Head of caudate nucleus (tissue), 42 donors: ENCODE measurements at regions not wholly inside any gene's neighbourhood (a gene's known extent, or its start where the extent isn't known, plus 50 kb on each side); places are given as distances from the start of the nearest gene placed in this dataset.

Source experiments
- DNase-seq, 42 donors: peaks; one replicate each; pipeline versions ENCODE4 v3.0.0 to v3.0.0-alpha.2; 2020 to 2021; ENCODE audit warnings: mixed read lengths in 7 of 42
- intact Hi-C: fragments of 100-400 bp; cut with DNase I; formaldehyde crosslinking; loops from one replicate; pipeline ENCODE4 v1.15.0; 2022

DNA sequence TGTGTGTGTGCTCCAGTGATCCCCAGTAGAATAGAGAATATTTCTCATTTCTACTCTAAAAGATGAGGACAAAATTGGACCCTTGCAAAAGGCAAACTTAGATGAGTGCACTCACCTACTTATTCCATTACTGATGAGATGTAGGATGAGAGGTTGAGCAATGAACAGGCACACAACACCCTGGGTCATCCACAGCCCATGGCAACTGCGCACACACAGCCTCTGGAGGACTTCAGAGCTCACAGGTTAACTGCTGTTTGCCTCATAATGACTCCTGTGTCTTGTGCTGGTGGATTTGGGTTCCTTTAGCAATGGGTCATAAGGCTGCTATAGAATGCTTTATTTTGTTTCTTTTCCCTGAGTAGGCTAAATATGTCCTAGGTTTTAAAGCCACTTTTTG is 103.6 kb upstream of the TNFAIP3 start:
- intact Hi-C loops = no loop called here
- DNase-seq = no peak

DNA sequence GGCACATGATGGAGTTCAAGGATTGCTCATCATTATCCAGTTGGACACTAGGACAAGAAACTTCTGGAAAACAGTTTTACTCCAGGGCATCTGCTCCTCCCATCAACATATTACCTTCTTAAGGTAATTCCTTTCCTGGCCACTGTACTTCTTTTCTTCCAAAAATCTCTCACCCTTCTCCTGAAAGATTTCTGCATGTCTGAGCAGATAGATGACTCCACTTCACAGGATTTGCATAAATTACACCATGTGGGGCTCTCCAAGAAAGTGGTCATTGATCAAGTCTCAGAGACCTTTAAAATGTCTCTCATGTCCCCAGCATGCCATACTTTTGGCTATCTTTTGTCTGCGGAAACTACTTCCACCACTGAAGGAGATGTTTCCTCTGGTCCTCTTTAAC is 103.2 kb upstream of the TNFAIP3 start:
- no peak for DNase-seq
- intact Hi-C loops = no loop called here

DNA sequence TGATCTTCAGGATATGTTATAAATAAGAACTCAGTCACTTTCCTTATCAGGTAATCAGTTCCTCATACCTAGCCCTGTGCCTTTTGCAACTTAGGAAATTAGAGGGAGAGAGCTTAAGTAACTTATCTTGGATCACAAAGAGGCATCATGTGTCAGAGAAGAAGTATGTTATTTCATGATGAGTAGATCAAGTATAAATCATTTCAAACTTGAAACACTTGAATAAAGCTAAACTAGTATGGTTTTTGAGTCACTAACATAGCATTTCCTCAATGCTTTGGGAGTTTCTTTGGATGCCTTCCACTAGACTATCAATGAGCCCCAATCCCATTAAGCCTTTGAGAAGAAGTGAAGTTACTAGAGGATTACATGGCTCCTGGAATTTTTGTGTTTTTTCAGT is 102.6 kb upstream of the TNFAIP3 start:
- intact Hi-C loops = no loop called here
- no peak for DNase-seq

DNA sequence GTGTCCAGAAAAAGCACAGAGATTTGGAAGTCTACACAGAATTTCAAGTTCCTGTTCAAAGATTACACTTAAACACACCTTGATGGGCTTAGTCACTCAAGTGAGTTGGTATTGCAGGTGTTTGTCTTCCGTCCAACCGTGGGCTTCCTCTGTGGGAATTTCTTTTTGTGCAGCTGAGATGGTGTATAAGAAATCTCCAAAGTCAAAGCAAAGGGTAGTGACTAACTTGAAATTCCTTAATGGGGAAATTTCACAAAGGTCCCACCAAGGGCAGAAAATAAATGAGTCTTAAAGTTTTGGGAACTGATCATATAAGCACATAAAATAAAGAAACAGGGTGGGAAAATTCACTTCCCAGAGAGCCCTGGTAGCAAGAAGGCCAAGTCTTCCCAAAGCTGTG is 102.0 kb upstream of the TNFAIP3 start:
- no peak for DNase-seq
- intact Hi-C loops = no loop called here

DNA sequence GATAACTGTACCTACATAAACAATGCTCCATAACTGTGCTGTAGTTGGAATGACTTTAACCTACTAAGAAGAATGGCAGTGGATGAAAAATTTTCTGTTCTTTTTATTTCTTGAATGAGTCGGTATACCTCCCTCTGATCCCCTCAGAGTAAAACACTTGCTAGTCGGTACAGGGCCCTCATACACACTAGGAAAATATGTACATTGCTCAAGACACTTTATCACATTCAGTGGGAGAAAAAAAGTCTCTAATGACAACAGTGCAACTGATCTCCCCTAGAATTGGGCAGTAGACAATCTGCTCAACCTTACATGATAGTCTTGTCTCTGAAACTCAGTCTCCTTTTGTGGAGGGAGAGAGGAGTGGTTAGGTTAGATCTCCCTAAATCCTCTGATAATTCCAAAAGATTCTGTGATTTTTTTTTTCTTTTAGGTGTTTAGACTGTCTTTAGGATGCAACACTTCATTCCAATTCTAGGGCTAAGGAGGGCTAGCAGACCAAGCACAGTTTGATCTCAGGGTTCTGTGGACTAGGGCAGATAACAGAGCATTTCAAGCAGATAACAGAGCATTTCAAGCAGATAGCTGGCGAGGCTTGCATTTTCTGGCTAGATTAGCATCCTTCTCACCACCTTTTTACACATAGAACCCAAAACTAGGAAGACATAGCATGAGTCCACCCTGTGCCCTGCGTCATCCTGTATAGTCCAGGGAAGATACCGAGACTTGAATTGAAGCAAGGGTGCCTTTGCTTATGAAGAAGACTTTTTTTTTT is 100.3 kb upstream of the TNFAIP3 start:
- no peak for DNase-seq
- intact Hi-C loops = no loop called here

DNA sequence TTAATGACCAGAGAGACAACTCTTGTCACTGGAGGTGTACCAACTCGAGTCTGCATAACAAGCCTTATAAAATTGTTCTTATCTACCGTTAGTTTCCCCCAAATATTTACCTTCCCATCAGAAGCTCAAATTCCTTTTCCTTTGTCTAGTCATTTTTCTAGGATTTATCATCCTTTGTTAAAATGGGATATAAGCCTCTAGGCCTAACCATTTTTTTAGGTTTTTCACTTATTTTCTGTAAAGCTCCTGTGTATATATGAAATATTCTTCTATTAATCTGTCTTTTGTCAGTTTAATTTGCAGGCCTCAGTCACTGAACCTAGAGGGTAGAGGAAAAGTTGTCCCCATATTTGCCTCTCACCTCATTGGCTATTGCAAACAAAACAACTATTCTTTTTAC is 99.6 kb upstream of the TNFAIP3 start:
- intact Hi-C loops = no loop called here
- no peak for DNase-seq

DNA sequence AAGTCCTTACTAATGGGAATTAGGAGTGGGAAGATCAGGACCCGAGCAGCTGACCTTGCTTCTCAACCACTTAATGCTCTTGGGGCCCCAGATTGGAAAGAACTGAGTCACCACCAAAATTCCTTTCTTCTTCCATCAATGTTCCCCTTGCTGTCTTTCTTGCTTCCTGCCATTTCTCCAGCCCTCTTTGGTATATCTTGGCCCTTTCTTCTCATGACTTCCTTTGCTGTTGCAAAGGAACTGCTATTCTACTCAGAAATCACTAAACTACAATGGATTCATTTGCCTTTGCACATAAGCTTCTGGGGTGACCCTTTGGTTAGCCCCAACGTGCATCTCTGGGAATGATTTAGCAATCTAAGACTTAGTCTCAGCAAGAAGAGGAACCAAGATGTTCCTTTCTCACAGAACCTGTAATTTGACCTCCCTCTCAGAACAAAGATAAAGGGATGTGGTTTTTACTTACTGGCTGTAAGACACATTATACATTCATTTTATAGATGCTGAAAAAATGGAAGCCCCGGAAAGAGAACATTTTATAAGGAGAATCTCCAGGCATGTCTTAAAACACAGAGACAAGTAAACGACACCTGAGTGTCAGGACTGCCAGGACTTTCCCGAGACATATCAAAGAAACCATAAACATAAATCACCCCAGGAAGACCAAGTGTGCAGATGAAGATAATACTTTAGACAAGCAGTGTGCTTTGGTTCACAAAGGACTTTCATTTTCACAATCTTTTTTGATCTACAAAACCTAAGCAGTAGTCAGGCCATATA is 99.0 kb upstream of the TNFAIP3 start:
- intact Hi-C loops = no loop called here
- no peak for DNase-seq

DNA sequence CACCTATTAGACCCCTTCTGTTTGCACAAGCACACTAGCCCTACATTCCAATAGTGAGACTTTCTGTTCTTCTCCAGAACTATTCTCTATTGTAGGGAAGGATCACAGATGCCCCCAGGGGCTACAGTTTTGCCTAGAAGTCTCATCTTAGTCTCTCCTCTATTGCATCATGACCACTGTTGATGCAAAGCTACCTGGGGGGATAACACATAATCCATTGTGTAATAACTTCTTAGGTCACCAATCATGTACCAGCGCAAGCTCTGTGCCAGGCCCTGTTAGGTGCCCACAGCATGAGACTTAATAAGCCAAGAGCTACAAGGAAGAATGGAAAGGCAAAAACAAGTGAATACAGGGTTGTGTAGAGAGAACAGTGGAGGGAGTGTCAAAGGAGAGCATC is 98.1 kb upstream of the TNFAIP3 start:
- DNase-seq = no peak
- intact Hi-C loops = no loop called here

DNA sequence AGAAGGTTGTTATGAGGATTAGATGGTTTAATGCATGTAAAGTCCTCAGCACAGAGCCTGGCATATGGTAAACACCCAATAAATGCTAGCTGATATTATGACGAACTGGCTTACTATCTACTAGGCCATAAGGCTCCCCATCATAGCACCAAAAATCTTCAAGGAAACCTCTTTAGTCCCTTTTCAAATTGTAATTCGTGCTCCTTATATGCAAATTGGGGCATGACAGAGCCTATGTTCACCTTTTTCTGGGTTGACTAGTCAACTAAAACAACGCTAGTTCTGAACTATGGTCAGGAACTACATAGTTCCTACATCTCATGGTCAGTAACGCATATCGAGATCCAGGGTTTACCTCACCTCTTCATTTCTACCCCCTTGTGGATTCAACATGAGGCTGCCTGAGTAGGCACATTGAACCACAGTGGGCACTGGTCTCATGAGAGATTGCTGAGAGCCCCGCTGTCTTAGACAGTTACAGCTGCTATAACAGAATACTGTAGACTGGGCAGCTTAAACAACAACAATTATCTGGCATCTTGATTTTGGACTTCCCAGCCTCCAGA is 97.2 kb upstream of the TNFAIP3 start:
- DNase-seq = no peak
- intact Hi-C loops = no loop called here

DNA sequence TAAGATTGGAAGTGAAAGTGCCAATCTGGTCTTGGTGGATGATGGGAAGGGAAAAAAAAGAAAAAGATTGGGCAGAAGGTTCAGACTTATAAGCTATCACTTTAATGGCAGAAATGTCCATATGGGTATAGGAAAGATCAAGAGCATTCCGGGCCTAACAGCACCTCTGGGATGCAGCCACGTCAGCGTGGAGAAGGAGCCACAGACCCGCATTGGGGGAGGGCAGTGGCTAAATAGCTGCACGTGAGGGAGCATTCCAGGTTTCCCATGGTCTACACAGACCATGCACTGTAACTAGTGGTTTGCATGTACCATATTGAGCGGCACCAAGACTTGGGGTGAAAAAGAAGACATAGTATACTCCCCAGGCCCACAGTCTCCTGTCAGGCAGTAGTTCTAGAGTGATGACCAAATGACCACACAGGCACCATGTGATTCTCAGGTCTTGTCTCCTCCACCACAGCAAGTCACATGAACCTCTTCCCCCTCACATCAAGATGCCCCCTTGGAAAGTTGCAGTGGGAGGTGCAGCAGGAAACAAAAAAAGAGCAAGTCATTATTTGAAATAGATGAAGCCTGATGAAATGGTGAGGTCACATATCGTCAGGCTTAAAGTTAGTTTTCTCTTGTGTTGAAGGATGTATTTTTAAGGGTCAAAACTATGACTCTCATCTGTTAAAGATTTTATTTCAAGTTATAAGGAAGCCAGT is 94.4 kb upstream of the TNFAIP3 start:
- peak in 1 of 42 donors; percentile 22 for DNase-seq
- intact Hi-C loops = no loop called here

DNA sequence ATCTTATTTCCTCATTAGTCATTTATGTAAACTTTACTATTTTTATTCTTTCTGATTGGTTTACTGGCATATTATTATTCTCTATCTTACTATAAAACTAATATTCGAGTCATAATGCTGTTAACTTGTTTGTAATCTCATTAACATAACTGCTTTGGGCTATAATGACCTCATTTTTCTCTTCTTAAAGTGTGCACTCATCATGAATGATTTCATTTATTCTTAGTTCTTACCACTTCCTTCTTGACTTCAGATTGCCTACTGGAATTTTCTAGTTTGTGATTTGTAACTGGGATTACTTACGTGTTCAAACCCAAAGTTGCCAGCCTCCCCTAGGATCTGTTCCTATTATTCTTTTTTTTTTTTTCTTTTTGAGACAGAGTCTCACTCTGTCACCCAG is 91.8 kb upstream of the TNFAIP3 start:
- DNase-seq = no peak
- intact Hi-C loops = no loop called here

DNA sequence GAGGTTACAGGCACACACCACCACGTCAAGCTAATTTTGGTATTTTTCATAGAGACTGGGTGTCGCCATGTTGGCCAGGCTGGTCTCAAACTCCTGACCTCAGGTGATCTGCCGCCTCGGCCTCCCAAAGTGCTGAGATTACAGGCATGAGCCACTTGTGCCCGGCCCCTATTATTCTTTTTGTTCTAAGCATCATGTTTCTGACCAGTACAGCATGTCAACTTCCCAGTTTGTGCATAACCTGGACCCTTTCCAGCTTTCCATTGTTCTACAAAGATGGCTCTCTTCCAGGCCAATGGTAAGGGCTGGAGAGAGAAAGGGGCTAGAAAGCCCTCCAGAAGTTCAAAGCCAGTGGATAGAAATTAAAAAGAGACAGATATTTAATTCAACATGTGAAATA is 91.3 kb upstream of the TNFAIP3 start:
- DNase-seq = peak in 1 of 42 donors; percentile 6
- intact Hi-C loops = no loop called here

DNA sequence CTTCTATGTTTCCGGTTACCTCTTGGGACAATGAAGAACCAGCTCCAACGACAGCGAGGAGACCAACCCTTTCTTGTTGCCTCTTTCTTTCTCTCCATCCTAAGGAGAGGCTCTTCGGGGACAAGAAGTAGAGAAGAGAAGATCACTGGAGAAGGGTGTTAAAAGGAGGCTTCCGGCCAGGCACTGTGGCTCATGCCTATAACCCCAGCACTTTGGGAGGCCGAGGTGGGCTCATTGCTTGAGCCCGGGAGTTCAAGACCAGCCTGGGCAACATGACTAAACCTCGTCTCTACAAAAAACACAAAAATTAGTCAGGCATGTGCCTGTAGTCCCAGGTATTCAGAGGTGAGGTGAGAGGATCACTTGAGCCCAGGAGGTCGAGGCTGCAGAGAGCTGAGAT is 90.8 kb upstream of the TNFAIP3 start:
- intact Hi-C loops = no loop called here
- no peak for DNase-seq

DNA sequence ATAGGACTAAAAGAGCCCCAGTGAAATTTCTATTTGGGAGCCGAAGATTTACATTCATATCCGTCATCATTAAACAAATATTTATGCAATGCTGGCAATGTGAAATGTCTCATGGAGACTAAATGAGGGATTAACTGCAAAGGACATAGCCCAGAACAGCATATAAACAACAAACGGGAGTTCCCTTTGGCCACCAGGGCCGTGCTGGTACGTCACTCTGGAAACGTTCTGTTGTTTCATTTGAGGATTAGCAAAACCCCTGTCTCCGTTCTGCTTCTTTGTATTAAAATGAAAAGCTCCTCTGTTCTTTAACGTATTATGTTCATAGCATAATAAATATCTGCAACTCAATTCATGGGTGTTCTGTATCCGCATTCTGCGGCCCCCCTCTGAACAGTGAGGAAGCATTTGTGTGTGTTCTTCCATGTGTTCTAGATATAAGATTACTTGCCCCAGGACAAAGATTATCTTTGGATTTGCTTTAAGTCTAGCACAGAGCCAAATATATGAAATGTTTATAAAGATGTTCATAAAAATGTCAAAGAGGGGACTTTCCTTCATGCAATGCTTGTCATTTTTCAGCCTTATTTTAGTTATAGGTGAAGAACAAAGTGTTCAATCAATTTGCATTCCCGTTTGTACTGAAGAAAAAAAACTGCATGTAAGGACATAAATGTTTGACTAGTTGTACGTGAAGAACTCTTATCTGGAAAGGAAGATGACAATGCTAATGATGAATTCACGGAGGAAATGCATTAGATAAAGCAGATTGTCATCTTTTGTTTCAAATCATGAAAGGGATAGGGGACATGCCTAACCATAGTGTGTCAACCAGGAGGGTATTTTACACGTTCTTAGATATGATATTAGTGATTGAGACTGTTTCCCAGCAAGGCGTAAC is 90.0 kb upstream of the TNFAIP3 start:
- peak in 1 of 42 donors; percentile 10 for DNase-seq

DNA sequence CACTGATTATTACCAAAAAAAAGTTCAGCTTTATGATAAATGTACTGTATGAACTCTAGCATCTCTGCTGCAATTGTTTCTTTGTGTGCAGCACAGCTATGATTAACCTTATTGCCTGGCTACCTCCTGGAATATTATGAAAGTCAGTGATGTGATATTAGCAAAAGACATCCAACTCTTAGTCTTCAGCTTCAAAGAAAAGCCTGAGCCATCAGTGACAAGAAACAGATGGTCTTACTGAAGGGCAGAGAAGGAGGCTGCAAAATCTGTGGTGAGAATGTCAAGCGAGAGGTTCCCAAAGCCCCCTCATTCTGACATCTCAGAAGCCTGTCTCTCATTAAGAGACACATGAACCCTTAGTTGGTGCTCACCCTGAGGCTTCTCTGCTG is 89.4 kb upstream of the TNFAIP3 start:
- intact Hi-C loops = no loop called here
- DNase-seq = no peak

More for the DNA sequence above, 90.0 kb upstream of the TNFAIP3 start:
- intact Hi-C loops = no loop called here

DNA sequence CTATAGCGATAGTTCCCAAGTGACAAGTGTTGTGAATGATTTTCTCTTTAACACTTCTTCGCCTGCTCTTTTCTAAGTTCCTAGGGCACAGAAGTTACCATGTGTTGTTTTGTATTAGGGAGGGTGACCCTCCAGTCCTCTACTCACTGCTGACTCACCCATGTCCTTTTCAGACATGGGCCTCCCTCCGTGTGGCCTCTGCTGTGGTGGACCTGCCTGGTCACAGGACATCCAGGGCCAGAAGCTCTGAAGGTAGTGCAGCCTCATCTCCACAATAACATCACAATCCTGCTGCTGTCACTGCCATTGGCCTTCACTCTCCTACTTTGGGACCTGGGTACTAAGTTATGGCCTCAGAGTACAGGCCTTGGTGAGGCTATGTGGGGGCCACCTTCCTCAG is 87.1 kb upstream of the TNFAIP3 start:
- intact Hi-C loops = no loop called here
- DNase-seq = no peak

DNA sequence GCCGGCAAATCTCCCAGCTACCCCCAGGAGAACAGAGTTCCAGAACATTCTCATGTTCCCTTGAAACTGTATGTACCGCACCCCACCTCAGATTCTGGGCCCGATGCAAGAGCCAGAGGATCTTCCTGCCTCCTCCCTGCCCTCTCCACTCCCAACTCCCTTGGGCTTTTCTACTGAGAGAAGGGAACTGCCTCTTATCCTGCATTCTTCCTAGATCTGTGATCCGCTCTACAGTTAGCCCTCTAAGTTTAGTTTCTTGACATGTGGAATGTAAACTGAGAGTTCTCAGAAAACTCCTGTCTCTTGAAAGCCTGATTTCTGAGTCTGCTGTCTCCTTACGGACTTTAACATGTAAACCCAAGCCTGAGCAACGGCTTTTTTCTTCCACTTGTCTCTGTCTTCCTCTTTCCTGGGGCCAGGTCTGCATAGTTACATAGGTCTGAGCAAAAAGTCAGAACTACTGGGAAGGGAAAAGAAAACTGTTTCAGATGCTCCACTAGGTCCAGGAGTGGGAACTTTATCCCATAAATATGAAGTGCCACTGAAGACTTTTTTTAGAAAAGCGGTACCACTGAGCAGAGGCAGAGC is 86.5 kb upstream of the TNFAIP3 start:
- no peak for DNase-seq
- intact Hi-C loops = no loop called here

DNA sequence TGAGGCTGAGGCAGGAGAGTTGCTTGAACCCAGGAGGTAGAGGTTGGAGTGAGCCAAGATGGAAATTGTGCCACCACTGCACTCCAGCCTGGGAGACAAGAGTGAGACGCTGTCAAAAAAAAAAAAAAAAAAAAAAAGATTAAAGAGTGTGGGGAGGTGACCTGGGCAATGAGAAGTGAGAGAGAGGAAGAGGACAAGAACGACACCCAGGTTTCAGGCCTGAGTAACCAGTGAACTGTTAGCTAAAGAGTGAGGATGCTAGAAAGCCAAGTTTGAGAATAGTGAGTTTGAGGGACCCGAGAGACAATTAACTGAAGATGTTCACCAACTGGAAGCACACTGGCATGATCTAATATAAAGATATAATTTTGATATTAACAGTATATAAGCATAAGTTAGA is 85.4 kb upstream of the TNFAIP3 start:
- intact Hi-C loops = no loop called here
- DNase-seq = no peak
